GM23338 (cell line): ENCODE measurements at regions not wholly inside any gene's neighbourhood (a gene's known extent, or its start where the extent isn't known, plus 50 kb on each side); places are given as distances from the start of the nearest gene placed in this dataset.

ENCODE experiments used
- ATAC-seq: fragments of 200-7000 bp; cut with Tn5 transposase; 3 replicates; pipeline ENCODE4 v1.9.1; 2020
- DNase-seq: peaks from one replicate; pipeline ENCODE4 v3.0.0-alpha.2; 2015; ENCODE audit warnings: low spot score
- H2AFZ ChIP-seq: fragments of 200-600 bp; sonication (generic); 2 replicates; pipeline ENCODE4 v1.8.0; 2016; ENCODE audit warnings: antibody characterized with exemption, mild to moderate bottlenecking, moderate library complexity
- H3F3A ChIP-seq: fragments of 200-600 bp; sonication (generic); replicated peaks from 2 replicates; pipeline ENCODE4 v1.8.0; 2017; ENCODE audit warnings: antibody characterized with exemption, mixed run types, low read depth
- H3K27ac ChIP-seq: fragments of 200-600 bp; sonication (generic); 2 replicates; pipeline ENCODE4 v1.6.1; 2016; ENCODE audit warnings: low read depth
- H3K27me3 ChIP-seq: fragments of 200-600 bp; sonication (generic); 2 replicates; pipeline ENCODE4 v1.8.0; 2016; ENCODE audit warnings: mild to moderate bottlenecking, mixed run types, moderate library complexity; ENCODE audit not compliant: insufficient read depth
- H3K36me3 ChIP-seq: fragments of 200-600 bp; sonication (generic); 2 replicates; pipeline ENCODE4 v1.8.0; 2016; ENCODE audit warnings: mild to moderate bottlenecking; ENCODE audit not compliant: insufficient read depth
- H3K4me1 ChIP-seq: fragments of 200-600 bp; sonication (generic); 2 replicates; pipeline ENCODE4 v1.8.0; 2016; ENCODE audit warnings: mild to moderate bottlenecking, moderate library complexity; ENCODE audit not compliant: insufficient read depth
- H3K4me2 ChIP-seq: fragments of 200-600 bp; sonication (generic); 2 replicates; pipeline ENCODE4 v1.7.1; 2017; ENCODE audit warnings: mixed run types
- H3K4me3 ChIP-seq: fragments of 200-600 bp; sonication (generic); 2 replicates; pipeline ENCODE4 v1.6.1; 2016; ENCODE audit warnings: mixed run types
- H3K79me2 ChIP-seq: fragments of 200-600 bp; sonication (generic); replicated peaks from 2 replicates; pipeline ENCODE4 v1.8.0; 2017; ENCODE audit warnings: mild to moderate bottlenecking; ENCODE audit not compliant: insufficient read depth
- H3K9me2 ChIP-seq: fragments of 200-600 bp; sonication (generic); 2 replicates; pipeline ENCODE4 v1.8.0; 2017; ENCODE audit not compliant: insufficient read depth
- H4K20me1 ChIP-seq: fragments of 200-600 bp; sonication (generic); replicated peaks from 2 replicates; pipeline ENCODE4 v1.8.0; 2017; ENCODE audit warnings: mild to moderate bottlenecking; ENCODE audit not compliant: insufficient read depth
- H3K27ac Mint-ChIP-seq: 2 replicates; pipeline ENCODE4 v1.8.0; 2020; ENCODE audit warnings: inconsistent platforms, mild to moderate bottlenecking, moderate library complexity, mixed read lengths
- H3K27me3 Mint-ChIP-seq: 3 replicates; pipeline ENCODE4 v1.8.0; 2022; ENCODE audit warnings: low read depth, mild to moderate bottlenecking, moderate library complexity, mixed read lengths, inconsistent platforms; ENCODE audit not compliant: insufficient read depth, poor library complexity
- H3K36me3 Mint-ChIP-seq: 3 replicates; pipeline ENCODE4 v1.8.0; 2021; ENCODE audit warnings: low read depth, mild to moderate bottlenecking, inconsistent platforms, moderate library complexity, mixed read lengths
- H3K4me1 Mint-ChIP-seq: 3 replicates; pipeline ENCODE4 v1.8.0; 2020; ENCODE audit warnings: mild to moderate bottlenecking, inconsistent platforms, mixed read lengths
- H3K4me3 Mint-ChIP-seq: 3 replicates; pipeline ENCODE4 v1.8.0; 2021; ENCODE audit warnings: moderate library complexity, mild to moderate bottlenecking, inconsistent platforms, mixed read lengths
- H3K9me3 Mint-ChIP-seq: 3 replicates; pipeline ENCODE4 v1.8.0; 2020; ENCODE audit warnings: moderate library complexity, mild to moderate bottlenecking, inconsistent platforms, mixed read lengths
- CREB1 ChIP-seq: fragments of 250-450 bp; sonication (Bioruptor Pico); IDR thresholded peaks from 2 replicates; pipeline ENCODE4 v1.5.0; 2020; ENCODE audit warnings: low read depth, mild to moderate bottlenecking, moderate library complexity
- CTCF ChIP-seq, 2 experiments: fragments of 200-600 bp in 1 of 2; sonication (generic) in 1 of 2; conservative IDR thresholded peaks; 2 replicates each; pipeline versions ENCODE4 v1.5.1 to v1.6.1; 2016 to 2017; ENCODE audit warnings: antibody characterized with exemption in 2 of 2, low read depth in 2 of 2, mild to moderate bottlenecking in 2 of 2, moderate library complexity in 1 of 2
- ETS1 ChIP-seq: IDR thresholded peaks from 2 replicates; pipeline ENCODE4 v1.6.1; 2016; ENCODE audit warnings: antibody characterized with exemption
- EZH2 ChIP-seq: fragments of 200-600 bp; sonication (generic); IDR thresholded peaks from one replicate; pipeline ENCODE4 v1.8.0; 2017; ENCODE audit warnings: antibody characterized with exemption, mild to moderate bottlenecking, low read depth; ENCODE audit not compliant: unreplicated experiment
- JUNB ChIP-seq: IDR thresholded peaks from one replicate; pipeline ENCODE4 v1.6.1; 2016; ENCODE audit warnings: antibody characterized with exemption; ENCODE audit not compliant: unreplicated experiment
- ZNF114 ChIP-seq: fragments of 250-450 bp; sonication (Bioruptor Pico); IDR thresholded peaks from 2 replicates; pipeline ENCODE4 v1.5.0; 2020; ENCODE audit warnings: mild to moderate bottlenecking, moderate library complexity
- ZNF331 ChIP-seq: fragments of 250-450 bp; sonication (Bioruptor Pico); IDR thresholded peaks from 2 replicates; pipeline ENCODE4 v1.5.0; 2020; ENCODE audit warnings: low read depth, mild to moderate bottlenecking, moderate library complexity
- ZNF462 ChIP-seq: fragments of 250-450 bp; sonication (Bioruptor Pico); IDR thresholded peaks from 2 replicates; pipeline ENCODE4 v1.5.0; 2020; ENCODE audit warnings: mild to moderate bottlenecking, moderate library complexity

- TF ChIP-seq ZNF462 (no peak), JUNB (no peak), ZNF331 (no peak), EZH2 (no peak), CREB1 (CRISPR knock-in tag) (no peak), ETS1 (no peak), CTCF (conservative IDR thresholded peaks at IDR 0.05; ENCODE audit: low read depth in 2 of 2) (no peak)
Measured at GRCh38 chr2:5781679-5782078, 89.5 kb downstream of the SOX11 start (continued).

GRCh38 chr2:5782103-5782502, 89.9 kb downstream of the SOX11 start:
- Histone ChIP-seq H3K27ac (no peak overlapping the region), H3K27me3 (no peaks in the 10 kb centered on the region), H3K79me2 (no peaks in the 10 kb centered on the region), H3K4me3 (no peak overlapping the region), H4K20me1 (no peaks in the 10 kb centered on the region), H3F3A (no peaks in the 10 kb centered on the region), H3K36me3 (no peaks in the 10 kb centered on the region), H3K9me2 (no peaks in the 10 kb centered on the region), H3K4me2 (no peak overlapping the region), H3K4me1 (peaks cover 7% of the 10 kb centered on the region; the same call in 1 of the 2 replicates), H2AFZ (peak overlapping the region; percentile 90)
- ATAC-seq (no peak), DNase-seq (no peak)
- H3K4me1 Mint-ChIP-seq = peaks cover 3% of the 10 kb centered on the region; the same call in 1 of the 3 replicates
- H3K27me3 Mint-ChIP-seq = no peaks in the 10 kb centered on the region
- peaks cover 1% of the 10 kb centered on the region; the same call in 2 of the 3 replicates for H3K36me3 Mint-ChIP-seq
- H3K27ac Mint-ChIP-seq = no peak overlapping the region
- no peak overlapping the region for H3K4me3 Mint-ChIP-seq
- H3K9me3 Mint-ChIP-seq = peaks cover 4% of the 10 kb centered on the region; the same call in 2 of the 3 replicates
- no peak for TF ChIP-seq ZNF114
- TF ChIP-seq ZNF462 = no peak
